SK-N-SH treated with all-trans-retinoic acid at 6 μM for 48 hours (cell line): ENCODE measurements at regions not wholly inside any gene's neighbourhood (a gene's known extent, or its start where the extent isn't known, plus 50 kb on each side); places are given as distances from the start of the nearest gene placed in this dataset.

Experiments
- CREB5 ChIP-seq: fragments of 250-450 bp; sonication (Bioruptor Pico); IDR thresholded peaks from 2 replicates; pipeline ENCODE4 v1.5.1; 2020; ENCODE audit warnings: low read depth, mild to moderate bottlenecking, moderate library complexity
- ESRRG ChIP-seq: fragments of 250-450 bp; sonication (Bioruptor Pico); IDR thresholded peaks from 2 replicates; pipeline ENCODE4 v1.6.1; 2021; ENCODE audit warnings: mild to moderate bottlenecking
- GLIS3 ChIP-seq: fragments of 250-450 bp; sonication (Bioruptor Pico); IDR thresholded peaks from 2 replicates; pipeline ENCODE4 v1.5.0; 2020; ENCODE audit warnings: mild to moderate bottlenecking, moderate library complexity
- RARB ChIP-seq: fragments of 250-450 bp; sonication (Bioruptor Pico); IDR thresholded peaks from 2 replicates; pipeline ENCODE4 v1.8.0; 2021; ENCODE audit warnings: mild to moderate bottlenecking, moderate library complexity
- ZFP30 ChIP-seq: fragments of 450-650 bp; formaldehyde crosslinking; IDR thresholded peaks from 2 replicates; pipeline ENCODE4 v1.5.0; 2022; ENCODE audit warnings: mild to moderate bottlenecking, moderate library complexity

- TF ChIP-seq GLIS3, result no peak
- TF ChIP-seq RARB (CRISPR knock-in tag), result no peak
- TF ChIP-seq CREB5 (CRISPR knock-in tag), result no peak
- TF ChIP-seq ZFP30 (CRISPR knock-in tag), result no peak
- TF ChIP-seq ESRRG (CRISPR knock-in tag), result no peak
These were observed 401.0 kb downstream of the BTG1 start for GRCh38 chr12:91744597-91744996.
